GM18861 (cell line): ENCODE measurements at regions not wholly inside any gene's neighbourhood (a gene's known extent, or its start where the extent isn't known, plus 50 kb on each side); places are given as distances from the start of the nearest gene placed in this dataset.

ENCODE experiments used
- ATAC-seq: cut with Tn5 transposase; IDR thresholded peaks from one replicate; pipeline ENCODE4 v1.9.1; 2021; ENCODE audit not compliant: unreplicated experiment

- no peak for ATAC-seq
Observed at GRCh38 chr4:176843710-176844109, 51.0 kb upstream of the VEGFC start.

- ATAC-seq, result no peak
Observed at GRCh38 chr4:176844448-176844847, 51.7 kb upstream of the VEGFC start.

DNA sequence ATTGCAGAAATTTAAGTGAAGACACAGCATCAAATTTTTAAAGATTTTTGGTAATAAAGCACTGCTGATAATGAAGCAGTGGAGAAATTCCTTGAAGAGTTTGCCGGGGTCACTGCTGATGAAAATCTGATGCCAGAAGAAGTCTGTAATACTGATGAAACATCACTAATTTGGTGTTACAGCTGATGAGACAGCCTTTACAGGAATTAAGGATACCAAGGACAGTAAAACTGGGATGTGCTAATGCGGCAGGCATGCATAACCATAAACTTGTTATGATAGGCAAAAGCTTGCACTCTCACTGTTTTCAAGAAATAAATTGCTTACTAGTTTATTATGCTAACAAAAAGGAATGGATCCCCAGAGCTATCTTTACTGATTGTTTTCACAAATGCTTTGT lies 52.9 kb upstream of the VEGFC start:
- ATAC-seq, result no peak

DNA sequence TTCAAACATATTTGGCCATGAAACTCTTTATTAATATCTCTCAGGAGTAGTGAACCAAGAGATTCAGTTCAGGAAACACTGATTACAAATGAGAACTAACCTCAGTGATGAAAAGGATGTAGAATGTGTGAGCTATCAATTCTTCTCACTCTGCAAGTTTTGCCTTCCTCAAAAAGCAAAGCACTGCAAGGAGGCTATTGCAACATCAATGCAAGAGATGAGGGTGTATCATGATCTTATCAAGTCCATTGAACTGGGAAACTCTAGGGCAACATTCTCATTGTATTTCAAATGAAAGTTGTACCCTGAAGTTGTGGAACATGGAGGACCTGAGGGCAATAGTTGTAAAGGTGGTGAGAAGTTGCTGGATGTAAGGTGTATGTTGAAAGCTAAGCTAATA lies 56.4 kb upstream of the VEGFC start:
- no peak for ATAC-seq

- no peak for ATAC-seq
Observed at GRCh38 chr4:176850436-176850835, 57.7 kb upstream of the VEGFC start.

DNA sequence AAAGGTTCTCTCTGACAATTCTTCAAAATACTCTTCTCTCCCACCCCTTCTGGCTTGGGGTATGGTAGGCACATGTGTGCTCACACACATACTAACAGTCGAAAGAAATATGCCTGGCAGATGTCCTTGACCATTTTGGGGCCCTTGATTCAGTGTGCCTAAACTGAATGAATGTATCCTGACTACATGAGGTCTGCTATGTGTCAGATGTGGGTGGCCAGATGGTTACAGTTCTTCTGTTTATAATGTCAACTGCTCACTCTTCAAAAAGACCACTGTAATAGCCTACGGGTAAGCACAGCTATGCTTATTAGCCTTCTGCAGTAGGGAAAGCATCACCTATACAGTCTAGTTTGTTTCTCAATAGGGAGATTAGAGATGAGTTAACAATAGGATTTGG lies 63.7 kb upstream of the VEGFC start:
- ATAC-seq, result no peak

DNA sequence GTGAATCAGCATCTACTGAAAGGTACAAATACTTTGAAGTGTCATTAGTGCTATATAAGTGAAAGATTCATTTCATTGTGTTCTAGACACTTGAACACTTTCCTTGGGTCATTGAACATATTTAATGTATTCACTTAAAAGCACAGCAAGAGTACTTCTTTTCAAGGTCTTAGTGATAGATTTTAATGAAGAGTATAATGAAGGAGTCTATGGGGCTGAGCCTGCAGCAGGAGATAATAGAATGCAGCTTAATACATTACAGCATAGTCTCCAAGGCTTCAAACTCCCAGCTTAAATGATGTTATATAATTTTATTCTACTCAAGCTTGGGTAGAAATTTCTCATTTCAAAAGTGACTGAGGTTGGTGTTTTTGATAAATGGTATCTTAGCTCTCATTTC lies 66.1 kb upstream of the VEGFC start:
- no peak for ATAC-seq

GRCh38 chr4:176864238-176864637 lies 71.5 kb upstream of the VEGFC start:
- ATAC-seq, result no peak

DNA sequence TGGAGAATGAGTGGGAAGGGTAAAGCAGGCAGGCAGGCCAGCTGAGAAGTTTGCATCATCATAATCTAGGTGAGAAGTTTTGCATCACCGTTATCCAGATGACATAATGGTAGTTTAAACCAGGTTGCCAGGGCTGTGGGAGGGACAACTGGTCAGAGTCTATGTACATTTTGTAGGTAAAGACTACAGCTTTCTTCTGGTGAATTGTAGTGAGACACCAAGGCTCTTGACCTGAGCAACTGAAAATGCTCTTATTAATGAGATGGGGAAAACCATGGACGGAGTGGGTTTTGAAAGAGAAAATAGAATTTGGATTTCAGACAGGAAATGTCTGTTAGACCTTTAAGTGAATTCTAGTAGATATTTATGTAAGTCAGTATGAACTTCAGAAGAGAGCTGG lies 76.0 kb upstream of the VEGFC start:
- no peak for ATAC-seq

- no peak for ATAC-seq
Observed at GRCh38 chr4:176872461-176872860, 79.7 kb upstream of the VEGFC start.

DNA sequence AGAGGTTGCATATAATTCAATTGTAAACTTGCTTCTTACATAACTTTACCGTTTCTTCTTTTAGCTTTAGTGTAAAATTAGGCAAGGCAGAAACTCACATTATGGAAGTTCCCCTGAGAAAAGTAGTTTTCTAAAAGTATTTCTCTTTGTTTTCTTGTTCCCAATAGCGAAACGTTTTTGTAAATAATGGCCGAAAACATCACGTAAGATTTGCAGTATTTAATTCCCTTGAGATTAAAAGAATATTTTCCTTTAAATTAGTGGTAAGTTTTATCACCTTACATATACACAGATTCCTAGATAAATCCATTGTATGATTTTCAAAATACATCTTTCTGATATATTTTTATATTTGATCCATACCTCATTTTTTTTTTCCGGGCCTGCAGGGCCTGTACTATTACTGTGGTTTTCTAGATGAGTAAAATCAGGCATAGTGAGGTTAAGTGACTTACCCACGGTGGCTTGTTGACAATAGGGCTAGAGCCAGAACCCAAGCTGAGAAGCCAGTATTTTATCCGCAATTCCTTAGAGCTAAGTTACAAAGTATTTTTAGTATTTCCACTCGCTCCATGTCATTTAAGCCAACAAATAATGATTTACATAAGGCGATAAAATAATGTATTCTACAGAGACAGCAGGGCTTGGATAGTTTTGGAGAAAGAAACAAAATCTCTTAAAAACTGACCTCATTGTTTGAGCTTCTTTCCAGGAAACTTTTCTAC lies 82.2 kb upstream of the VEGFC start:
- no peak for ATAC-seq

- no peak for ATAC-seq
Observed at GRCh38 chr4:176875446-176875930, 82.8 kb upstream of the VEGFC start.

DNA sequence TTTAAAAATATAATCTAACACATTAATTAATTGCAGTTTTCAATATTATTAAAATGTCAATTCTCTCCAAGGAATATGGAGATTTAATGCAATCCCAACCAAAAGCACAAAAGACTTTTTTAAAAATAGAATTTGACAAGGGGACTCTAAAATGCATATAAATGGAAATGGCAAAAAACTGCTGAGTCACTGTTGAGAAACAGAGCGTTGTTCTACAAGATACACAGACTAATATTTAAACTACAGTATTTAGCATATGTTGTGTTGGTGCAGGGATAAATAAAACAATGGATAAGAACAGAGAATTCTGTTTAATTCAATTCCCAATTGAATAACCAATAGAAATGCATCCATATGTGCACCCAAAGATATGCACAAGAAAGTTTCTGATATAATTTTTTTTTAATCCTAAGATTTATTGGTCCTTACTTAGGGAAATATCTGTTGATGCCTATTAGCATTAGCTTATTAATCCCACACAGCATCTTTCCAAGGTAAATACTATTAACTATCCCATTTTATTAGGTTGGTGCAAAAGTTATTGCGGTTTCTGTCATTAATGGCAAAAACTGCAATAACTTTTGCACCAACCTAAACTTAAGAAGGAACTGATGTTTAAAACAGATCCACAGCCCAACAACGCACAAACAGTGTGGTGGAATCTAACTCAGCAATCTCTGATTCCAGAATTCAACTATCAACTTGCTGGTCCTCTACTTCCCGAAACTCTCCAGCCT lies 86.8 kb upstream of the VEGFC start:
- ATAC-seq, result no peak

GRCh38 chr4:176882206-176882605 lies 89.5 kb upstream of the VEGFC start:
- no peak for ATAC-seq

DNA sequence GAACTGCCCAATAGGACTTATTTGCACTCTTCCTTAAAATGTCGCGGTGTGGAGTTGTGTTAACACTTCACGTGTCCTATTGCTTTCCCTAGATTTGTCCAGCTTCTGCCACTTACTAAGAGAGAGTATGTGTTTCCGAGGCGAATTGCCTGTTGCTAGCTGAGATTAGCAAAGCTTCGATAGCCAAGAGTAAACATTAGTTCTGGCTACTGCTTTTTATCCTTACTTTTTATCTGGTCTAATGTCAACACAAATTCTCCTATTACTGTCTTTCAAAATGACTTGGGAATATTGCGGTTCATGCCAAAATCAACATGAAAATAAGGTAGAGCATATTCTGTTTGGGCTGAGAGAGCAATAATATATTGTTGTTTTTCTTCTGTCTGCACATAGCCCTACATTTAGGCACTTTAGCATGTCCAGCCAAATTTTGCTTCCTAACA lies 90.4 kb upstream of the VEGFC start:
- no peak for ATAC-seq

- no peak for ATAC-seq
Observed at GRCh38 chr4:176883681-176884418, 91.1 kb upstream of the VEGFC start.

DNA sequence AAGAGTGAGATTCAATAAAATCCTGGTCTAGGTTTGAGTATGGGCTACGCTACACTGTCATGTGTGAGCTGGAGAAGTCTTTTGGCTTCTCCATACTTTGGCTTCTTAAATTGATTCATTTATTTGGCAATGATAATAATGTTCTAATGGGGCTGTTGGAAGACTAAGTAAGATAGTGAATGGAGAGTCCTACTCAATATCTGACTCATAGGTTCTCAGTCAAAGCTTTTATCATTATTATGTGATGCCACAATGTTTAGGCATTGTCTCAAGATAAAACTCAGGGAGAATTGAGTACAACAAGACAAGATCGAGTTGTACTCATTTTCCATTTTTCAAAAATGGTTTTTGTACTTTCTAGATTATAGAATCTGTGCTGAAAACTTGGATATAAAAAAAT lies 92.5 kb upstream of the VEGFC start:
- ATAC-seq, result no peak

- no peak for ATAC-seq
Observed at GRCh38 chr4:176886135-176886534, 93.4 kb upstream of the VEGFC start.

GRCh38 chr4:176889776-176890175 lies 97.1 kb upstream of the VEGFC start:
- ATAC-seq, result no peak

DNA sequence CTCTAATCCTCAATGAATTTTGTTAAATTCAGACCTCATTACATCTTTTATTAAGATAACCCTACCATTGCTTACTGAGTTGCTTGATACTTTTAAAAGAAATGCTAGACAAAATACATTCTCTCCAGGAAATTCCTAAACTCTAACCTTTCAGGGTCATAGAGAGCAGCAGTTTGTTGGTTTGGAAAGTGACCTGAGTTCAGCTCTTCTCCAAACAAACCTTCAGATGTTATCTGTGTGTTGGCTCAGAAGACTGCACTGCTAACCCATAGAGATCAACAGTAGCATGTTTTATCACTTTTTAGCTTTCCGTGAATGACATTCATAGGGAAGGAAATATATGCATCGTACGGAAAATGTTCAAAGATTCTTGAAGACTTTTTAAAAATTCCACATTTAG lies 101.8 kb upstream of the VEGFC start:
- no peak for ATAC-seq

GRCh38 chr4:176896211-176896610 lies 103.5 kb upstream of the VEGFC start:
- no peak for ATAC-seq

DNA sequence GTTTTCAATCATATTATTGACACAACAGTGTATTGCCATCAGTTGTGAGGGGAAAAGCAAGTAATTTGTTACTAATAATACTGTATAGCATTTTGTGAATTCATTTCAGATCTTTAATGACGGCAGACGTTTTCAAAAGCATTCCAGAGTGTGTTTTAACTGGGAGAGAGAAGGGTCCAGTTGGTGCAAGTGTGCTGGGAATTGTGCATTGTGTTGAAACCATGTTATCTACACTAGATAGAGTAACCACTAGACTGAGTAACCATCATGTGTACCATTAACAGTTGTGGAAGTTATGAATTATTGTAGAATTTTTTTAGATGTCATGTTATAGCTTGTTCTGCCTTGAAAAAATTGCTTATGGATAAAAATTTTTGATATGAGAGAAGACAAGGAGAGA lies 104.5 kb upstream of the VEGFC start:
- no peak for ATAC-seq
